IMR-90 (cell line): ENCODE measurements at regions not wholly inside any gene's neighbourhood (a gene's known extent, or its start where the extent isn't known, plus 50 kb on each side); places are given as distances from the start of the nearest gene placed in this dataset.
A peak's percentile ranks its signal among the peaks of the same experiment; 100 is the strongest.

Experiments
- ATAC-seq: fragments of 200-7000 bp; cut with Tn5 transposase; 2 replicates; pipeline ENCODE4 v1.9.1; 2020; ENCODE audit warnings: low read depth, mild to moderate bottlenecking, moderate library complexity
- BruUV-seq: library from RNA; stranded (reverse); fragments of 400-500 nt; replicated peaks from 2 replicates; lab custom pipeline; 2021; lab: Mats Ljungman, UMichigan
- CTCF ChIA-PET: fragments of 300-600 bp; formaldehyde crosslinking; extraction: SDS; loops from one replicate; lab custom pipeline; 2021; ENCODE audit warnings: antibody characterized with exemption; lab: Yijun Ruan, JAX
- POLR2A ChIA-PET: fragments of 300-600 bp; sonication (Branson Sonifier 250); formaldehyde crosslinking; loops from one replicate; lab custom pipeline; 2022; ENCODE audit warnings: antibody characterized with exemption; ENCODE audit not compliant: unreplicated experiment; lab: Charles Lee
- DNase-seq: peaks from one replicate; pipeline ENCODE4 v3.0.0; 2013
- H2AFZ ChIP-seq: replicated peaks from 2 replicates; pipeline ENCODE3; 2013; ENCODE audit warnings: low read length, mild to moderate bottlenecking; ENCODE audit not compliant: poor library complexity
- H2AK5ac ChIP-seq: 2 replicates; pipeline ENCODE4 v1.6.1; 2013; ENCODE audit warnings: low read depth, low read length, inconsistent platforms
- H2AK9ac ChIP-seq: replicated peaks from 2 replicates; pipeline ENCODE3; 2013; ENCODE audit warnings: mild to moderate bottlenecking, low read depth, low read length, moderate library complexity; ENCODE audit not compliant: poor library complexity
- H2BK120ac ChIP-seq: 2 replicates; pipeline ENCODE4 v1.6.1; 2013; ENCODE audit warnings: low read depth, low read length, inconsistent platforms
- H2BK15ac ChIP-seq: 3 replicates; pipeline ENCODE4 v1.6.1; 2013; ENCODE audit warnings: low read depth, low read length, inconsistent platforms
- H2BK20ac ChIP-seq: 2 replicates; pipeline ENCODE4 v1.6.1; 2013; ENCODE audit warnings: low read depth, mild to moderate bottlenecking, inconsistent platforms, low read length, moderate library complexity
- H2BK5ac ChIP-seq: 2 replicates; pipeline ENCODE4 v1.6.1; 2013; ENCODE audit warnings: mild to moderate bottlenecking, low read depth, low read length, inconsistent platforms; ENCODE audit not compliant: poor library complexity, severe bottlenecking
- H3K14ac ChIP-seq: replicated peaks from 2 replicates; pipeline ENCODE4 v1.6.1; 2013; ENCODE audit warnings: low read depth, low read length, inconsistent platforms
- H3K18ac ChIP-seq: 2 replicates; pipeline ENCODE4 v1.6.1; 2013; ENCODE audit warnings: low read depth, low read length, control low read depth
- H3K23ac ChIP-seq: 2 replicates; pipeline ENCODE4 v1.6.1; 2013; ENCODE audit warnings: low read depth, low read length, inconsistent platforms
- H3K27ac ChIP-seq: 2 replicates; pipeline ENCODE4 v1.5.1; 2013; ENCODE audit warnings: mild to moderate bottlenecking, control low read depth, low read length; ENCODE audit not compliant: insufficient read depth
- H3K27me3 ChIP-seq: 2 replicates; pipeline ENCODE4 v1.6.1; 2013; ENCODE audit warnings: low read length; ENCODE audit not compliant: control insufficient read depth, insufficient read depth
- H3K36me3 ChIP-seq: 2 replicates; pipeline ENCODE4 v1.6.1; 2013; ENCODE audit warnings: low read length, mixed read lengths; ENCODE audit not compliant: control insufficient read depth, insufficient read depth
- H3K4ac ChIP-seq: 2 replicates; pipeline ENCODE4 v1.6.1; 2013; ENCODE audit warnings: low read depth, low read length, inconsistent platforms
- H3K4me1 ChIP-seq: 2 replicates; pipeline ENCODE4 v1.6.1; 2013; ENCODE audit warnings: low read length, mixed read lengths; ENCODE audit not compliant: control insufficient read depth, insufficient read depth
- H3K4me2 ChIP-seq: 2 replicates; pipeline ENCODE4 v1.6.1; 2013; ENCODE audit warnings: low read depth, mild to moderate bottlenecking, control low read depth, low read length, moderate library complexity
- H3K4me3 ChIP-seq: 2 replicates; pipeline ENCODE4 v1.5.1; 2013; ENCODE audit warnings: low read depth, mild to moderate bottlenecking, control low read depth, low read length, moderate library complexity; ENCODE audit not compliant: insufficient read depth
- H3K56ac ChIP-seq: 2 replicates; pipeline ENCODE4 v1.6.1; 2013; ENCODE audit warnings: low read length, inconsistent platforms; ENCODE audit not compliant: insufficient read depth; ENCODE audit errors: extremely low read depth
- H3K79me1 ChIP-seq, 2 experiments: 2 replicates each; pipeline ENCODE4 v1.6.1; 2013; ENCODE audit warnings: low read length in 2 of 2, inconsistent platforms in 1 of 2, low read depth in 1 of 2
- H3K9ac ChIP-seq: 2 replicates; pipeline ENCODE4 v1.6.1; 2013; ENCODE audit warnings: low read depth, low read length, control low read depth
- H3K9me1 ChIP-seq: 2 replicates; pipeline ENCODE4 v1.6.1; 2013; ENCODE audit warnings: low read length, inconsistent platforms; ENCODE audit not compliant: insufficient read depth
- H3K9me3 ChIP-seq: 2 replicates; pipeline ENCODE4 v1.6.1; 2013; ENCODE audit warnings: low read length; ENCODE audit not compliant: control insufficient read depth, insufficient read depth
- H4K20me1 ChIP-seq: 2 replicates; pipeline ENCODE4 v1.6.1; 2013; ENCODE audit warnings: low read length, inconsistent platforms; ENCODE audit not compliant: insufficient read depth
- H4K5ac ChIP-seq: 2 replicates; pipeline ENCODE4 v1.6.1; 2013; ENCODE audit warnings: mild to moderate bottlenecking, low read depth, low read length, control low read depth
- H4K8ac ChIP-seq, 2 experiments: 2 replicates each; pipeline ENCODE4 v1.6.1; 2013; ENCODE audit warnings: low read depth in 2 of 2, low read length in 2 of 2, control low read depth in 1 of 2, inconsistent platforms in 1 of 2
- H4K91ac ChIP-seq: 2 replicates; pipeline ENCODE4 v1.6.1; 2013; ENCODE audit warnings: low read depth, low read length, inconsistent platforms; ENCODE audit not compliant: insufficient read depth
- BHLHE40 ChIP-seq: fragments of 150-350 bp; IDR thresholded peaks from 2 replicates; pipeline ENCODE4 v1.6.1; 2016; ENCODE audit warnings: mild to moderate bottlenecking, low read depth, low read length
- ELK1 ChIP-seq: fragments of 150-350 bp; IDR thresholded peaks from 2 replicates; pipeline ENCODE4 v1.6.1; 2016; ENCODE audit warnings: low read depth, mild to moderate bottlenecking, low read length, moderate library complexity, borderline replicate concordance
- FOS ChIP-seq: fragments of 150-350 bp; IDR thresholded peaks from 2 replicates; pipeline ENCODE4 v1.6.1; 2016; ENCODE audit warnings: low read depth, low read length
- MAZ ChIP-seq: IDR thresholded peaks from 2 replicates; pipeline ENCODE4 v1.6.1; 2012; ENCODE audit warnings: low read depth, mild to moderate bottlenecking, low read length, improper control_type of control experiment, moderate library complexity, borderline replicate concordance
- SMC3 ChIP-seq: fragments of 150-350 bp; IDR thresholded peaks from 2 replicates; pipeline ENCODE4 v1.6.1; 2016; ENCODE audit warnings: low read depth, mild to moderate bottlenecking, antibody characterized with exemption, low read length, moderate library complexity
- USF2 ChIP-seq: fragments of 150-350 bp; IDR thresholded peaks from 2 replicates; pipeline ENCODE4 v1.6.1; 2017; ENCODE audit warnings: mild to moderate bottlenecking, antibody characterized with exemption, low read length, low read depth
- WGBS, 2 experiments: methylation state at CpG; one replicate each; pipeline versions ENCODE4 v1.1.5 to v1.1.7; 2013; ENCODE audit warnings: missing lambda C conversion rate in 2 of 2; ENCODE audit not compliant: insufficient read length in 1 of 2; ENCODE audit errors: extremely low coverage in 2 of 2; 5-methylcytosine and 5-hydroxymethylcytosine counted together
- dilution Hi-C: fragments of 300-500 bp; cut with HindIII; formaldehyde crosslinking; loops from one replicate; pipeline ENCODE4 v1.14.3; 2018; ENCODE audit warnings: low sequenced_read_pairs; ENCODE audit not compliant: unreplicated experiment
- in situ Hi-C: fragments of 300-500 bp; cut with MboI; formaldehyde crosslinking; loops from 3 replicates; pipeline ENCODE4 v1.14.3; 2019; ENCODE audit warnings: low sequenced_read_pairs, inconsistent platforms, mixed read lengths
- intact Hi-C: fragments of 100-400 bp; cut with micrococcal nuclease; formaldehyde crosslinking; loops from 2 replicates; pipeline ENCODE4 v1.10.0; 2022

- no peak overlapping the region for H3K27ac ChIP-seq
- peak; percentile 71 for ATAC-seq
- POLR2A ChIA-PET, result no interaction called here
Observed at GRCh38 chr2:235330775-235331451, 162.9 kb upstream of the AGAP1 start.

More at GRCh38 chr2:235330775-235331451, 162.9 kb upstream of the AGAP1 start:
- no TSS peak for BruUV-seq
- peak; percentile 94 for DNase-seq
- Histone ChIP-seq H3K23ac (no peak overlapping the region), H3K9me3 (peaks cover 6% of the 10 kb centered on the region; the same call in 1 of the 2 replicates), H2AK5ac (no peak overlapping the region), H3K4me3 (no peak overlapping the region), H2BK120ac (peak overlapping the region; percentile 16; the same call in 1 of the 2 replicates), H3K18ac (peak overlapping the region; percentile 37; the same call in 1 of the 2 replicates), H3K36me3 (no peaks in the 10 kb centered on the region), H3K79me1 (no peaks in the 10 kb centered on the region), H3K4me1 (peaks cover 7% of the 10 kb centered on the region), H2BK15ac (no peak overlapping the region), H3K56ac (no peak overlapping the region), H3K14ac (no peak overlapping the region), H4K8ac (no peak overlapping the region), H3K4me2 (peak overlapping the region; percentile 55; the same call in 1 of the 2 replicates), H4K5ac (no peak overlapping the region), H3K9me1 (peaks cover 3% of the 10 kb centered on the region; the same call in 1 of the 2 replicates), H2BK5ac (no peak overlapping the region), H2BK20ac (peak overlapping the region; percentile 31; the same call in 1 of the 2 replicates), H4K91ac (no peak overlapping the region), H3K4ac (no peak overlapping the region), H3K27me3 (peaks cover 18% of the 10 kb centered on the region), H4K20me1 (no peaks in the 10 kb centered on the region), H3K9ac (no peak overlapping the region), H2AK9ac (no peak overlapping the region), H2AFZ (peak overlapping the region; percentile 47)
- peak; percentile 58 for TF ChIP-seq FOS
- TF ChIP-seq SMC3, result no peak
- TF ChIP-seq MAZ, result no peak
- no peak for TF ChIP-seq ELK1
- TF ChIP-seq BHLHE40, result peak; percentile 13; the same call in 1 of the 2 replicates
- no peak for TF ChIP-seq USF2
- in situ Hi-C loops (no loop called here), intact Hi-C loops (no loop called here), dilution Hi-C loops (no loop called here)
- WGBS, 2 experiments, result 53% methylated on average over 5 of the region's 11 CpGs; no CpG with 5 or more reads in 1 of the 2 experiments
- CTCF ChIA-PET, result interaction anchor here (1.0 kb wide), 1 partner anchor 160 kb away, joined by 4 read pairs; no protein-coding TSS in a partner anchor
